ENCODE measurements at regions not wholly inside any gene's neighbourhood (a gene's known extent, or its start where the extent isn't known, plus 50 kb on each side); places are given as distances from the start of the nearest gene placed in this dataset.

GRCh38 chrX:39497702-39498265 is 600.0 kb downstream of the BCOR start:
- no peak overlapping the region for H3K4me3 ChIP-seq (ENCODE audit: low read length)
- no peak for DNase-seq (ENCODE audit: low read depth)
- no peak for TF ChIP-seq CTCF (conservative IDR thresholded peaks at IDR 0.05; ENCODE audit: low read depth, low read length)

DNA sequence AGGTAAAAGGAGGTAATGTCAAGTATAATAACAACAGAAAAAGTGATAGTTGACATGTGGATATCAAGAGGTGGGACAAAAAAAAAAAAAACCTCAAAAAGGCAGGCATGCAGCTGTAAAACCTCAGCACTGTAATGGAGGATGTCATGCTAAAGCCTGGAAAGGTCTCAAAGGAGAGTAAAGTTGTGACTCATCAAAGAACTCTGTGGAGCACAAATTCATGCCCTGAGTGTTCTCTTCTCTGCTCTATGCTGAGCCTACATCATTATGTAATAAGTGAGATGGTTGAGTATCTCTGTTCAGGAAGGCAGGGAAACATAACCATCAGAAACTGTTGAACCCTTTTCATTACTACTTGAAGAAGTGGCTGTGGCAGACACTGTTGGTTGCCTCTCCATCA is 597.8 kb downstream of the BCOR start:
- no peak for DNase-seq (ENCODE audit: low read depth)
- no peak for TF ChIP-seq CTCF (conservative IDR thresholded peaks at IDR 0.05; ENCODE audit: low read depth, low read length)
- H3K4me3 ChIP-seq (ENCODE audit: low read length): no peak overlapping the region

GRCh38 chrX:39501822-39502221 is 595.9 kb downstream of the BCOR start:
- no peak overlapping the region for H3K4me3 ChIP-seq (ENCODE audit: low read length)
- TF ChIP-seq CTCF (conservative IDR thresholded peaks at IDR 0.05; ENCODE audit: low read depth, low read length): no peak
- no peak for DNase-seq (ENCODE audit: low read depth)

- no peak for DNase-seq (ENCODE audit: low read depth)
- H3K4me3 ChIP-seq (ENCODE audit: low read length): no peak overlapping the region
- TF ChIP-seq CTCF (conservative IDR thresholded peaks at IDR 0.05; ENCODE audit: low read depth, low read length): no peak
Measured at GRCh38 chrX:39502486-39502885, 595.3 kb downstream of the BCOR start.

DNA sequence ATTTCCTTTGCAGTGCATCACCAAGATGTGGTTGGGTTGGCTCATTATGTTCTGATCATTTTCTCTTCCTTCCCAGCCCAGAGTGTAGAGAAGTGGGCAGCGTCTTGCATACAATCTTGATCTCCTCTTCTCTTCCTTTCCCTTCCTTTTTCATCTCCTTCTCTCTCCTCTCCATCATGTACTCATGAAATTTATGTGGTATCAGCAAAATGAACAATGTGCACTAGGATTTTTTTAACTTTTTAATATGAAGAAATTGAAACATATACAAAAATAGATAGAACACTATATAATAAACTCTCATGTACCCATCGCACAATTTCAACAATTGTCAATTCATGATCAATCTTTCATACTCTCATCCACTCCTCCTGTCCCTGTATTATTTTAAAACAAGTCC is 593.5 kb downstream of the BCOR start:
- DNase-seq (ENCODE audit: low read depth): no peak
- no peak for TF ChIP-seq CTCF (conservative IDR thresholded peaks at IDR 0.05; ENCODE audit: low read depth, low read length)
- no peak overlapping the region for H3K4me3 ChIP-seq (ENCODE audit: low read length)

DNA sequence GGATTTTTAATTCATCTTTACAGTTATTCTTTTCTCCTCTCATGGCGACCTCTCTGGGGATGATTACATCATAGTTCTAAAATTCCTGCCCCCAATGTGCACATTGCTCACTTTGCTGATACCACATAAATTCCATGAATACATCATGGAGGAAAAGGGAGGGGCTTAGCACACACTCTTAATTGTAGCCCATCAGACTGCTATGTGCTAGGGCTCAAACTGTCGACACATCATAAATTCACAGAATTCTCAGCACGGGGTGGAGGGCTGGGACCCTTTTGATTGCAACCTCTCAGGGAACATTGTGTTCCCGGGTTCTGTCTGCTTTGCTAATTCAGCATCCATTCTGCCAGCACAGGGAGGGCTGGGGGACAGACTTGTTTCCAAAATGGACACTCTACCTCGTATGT is 592.9 kb downstream of the BCOR start:
- TF ChIP-seq CTCF (conservative IDR thresholded peaks at IDR 0.05; ENCODE audit: low read depth, low read length): no peak
- H3K4me3 ChIP-seq (ENCODE audit: low read length): no peak overlapping the region
- no peak for DNase-seq (ENCODE audit: low read depth)

DNA sequence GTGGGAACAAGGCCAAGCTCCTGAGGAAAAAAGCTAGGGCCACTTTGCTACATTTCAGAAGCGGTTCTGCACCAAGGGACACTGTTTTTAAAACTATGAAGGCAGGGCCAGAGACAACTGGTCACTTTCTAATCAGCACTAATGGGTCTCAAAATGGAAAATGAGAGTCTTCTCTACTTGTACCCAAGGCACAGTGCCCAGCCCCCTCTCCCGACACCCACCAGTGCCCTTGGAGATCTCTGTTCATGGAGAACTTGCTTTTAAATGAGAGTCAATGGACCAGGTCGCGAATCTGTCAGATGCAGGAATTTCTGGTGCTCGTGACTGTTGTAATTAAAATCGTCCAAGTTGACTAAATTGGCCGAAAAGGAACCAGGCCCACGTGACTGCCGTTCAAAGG is 591.6 kb downstream of the BCOR start:
- no peak overlapping the region for H3K4me3 ChIP-seq (ENCODE audit: low read length)
- TF ChIP-seq CTCF (conservative IDR thresholded peaks at IDR 0.05; ENCODE audit: low read depth, low read length): no peak
- DNase-seq (ENCODE audit: low read depth): no peak
